ENCODE measurements at regions not wholly inside any gene's neighbourhood (a gene's known extent, or its start where the extent isn't known, plus 50 kb on each side); places are given as distances from the start of the nearest gene placed in this dataset.

DNA sequence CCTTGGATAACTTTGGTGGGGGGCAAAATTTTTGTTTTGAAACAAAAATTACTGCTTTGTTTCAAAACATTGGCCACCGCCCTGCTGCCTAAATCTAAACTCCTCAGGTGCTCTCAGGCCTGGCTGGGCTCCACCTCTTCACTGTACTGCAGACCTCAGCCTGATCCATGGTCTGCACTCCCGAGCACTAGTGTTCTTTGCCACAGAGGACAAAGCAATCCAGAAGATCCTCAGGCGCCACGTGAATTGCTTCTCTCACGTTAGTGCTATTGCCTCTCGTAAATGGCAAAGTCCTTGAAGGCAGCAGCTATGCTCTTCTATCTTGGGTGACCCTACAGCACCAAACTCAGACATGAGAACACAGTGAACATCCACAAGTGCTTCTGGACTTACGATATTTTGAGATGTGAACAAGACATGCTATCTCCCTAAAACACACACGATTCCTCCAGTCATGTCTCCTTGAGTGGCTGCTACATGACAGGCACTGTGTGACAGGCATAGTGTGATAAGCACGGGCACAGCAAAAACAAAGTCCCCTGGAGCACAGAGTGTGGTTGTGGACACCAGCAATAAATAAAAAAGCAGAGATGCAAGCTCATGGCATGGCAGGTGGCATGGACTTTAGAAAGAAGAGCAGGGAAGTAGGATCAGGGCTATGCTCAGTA is 582.1 kb upstream of the DPP6 start:
- TF ChIP-seq RARB (CRISPR knock-in tag; IDR thresholded peaks at IDR 0.05): no peak
- no peak for TF ChIP-seq ZNF8 (CRISPR knock-in tag; IDR thresholded peaks at IDR 0.05)
- TF ChIP-seq ZFP30 (CRISPR knock-in tag; IDR thresholded peaks at IDR 0.05): no peak
- no peak for TF ChIP-seq ISL1 (CRISPR knock-in tag; IDR thresholded peaks at IDR 0.05)
- TF ChIP-seq, protein P1, sequence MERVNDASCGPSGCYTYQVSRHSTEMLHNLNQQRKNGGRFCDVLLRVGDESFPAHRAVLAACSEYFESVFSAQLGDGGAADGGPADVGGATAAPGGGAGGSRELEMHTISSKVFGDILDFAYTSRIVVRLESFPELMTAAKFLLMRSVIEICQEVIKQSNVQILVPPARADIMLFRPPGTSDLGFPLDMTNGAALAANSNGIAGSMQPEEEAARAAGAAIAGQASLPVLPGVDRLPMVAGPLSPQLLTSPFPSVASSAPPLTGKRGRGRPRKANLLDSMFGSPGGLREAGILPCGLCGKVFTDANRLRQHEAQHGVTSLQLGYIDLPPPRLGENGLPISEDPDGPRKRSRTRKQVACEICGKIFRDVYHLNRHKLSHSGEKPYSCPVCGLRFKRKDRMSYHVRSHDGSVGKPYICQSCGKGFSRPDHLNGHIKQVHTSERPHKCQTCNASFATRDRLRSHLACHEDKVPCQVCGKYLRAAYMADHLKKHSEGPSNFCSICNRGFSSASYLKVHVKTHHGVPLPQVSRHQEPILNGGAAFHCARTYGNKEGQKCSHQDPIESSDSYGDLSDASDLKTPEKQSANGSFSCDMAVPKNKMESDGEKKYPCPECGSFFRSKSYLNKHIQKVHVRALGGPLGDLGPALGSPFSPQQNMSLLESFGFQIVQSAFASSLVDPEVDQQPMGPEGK (CRISPR knock-in tag; IDR thresholded peaks at IDR 0.05; ENCODE audit: borderline replicate concordance): no peak
- TF ChIP-seq, protein P2, sequence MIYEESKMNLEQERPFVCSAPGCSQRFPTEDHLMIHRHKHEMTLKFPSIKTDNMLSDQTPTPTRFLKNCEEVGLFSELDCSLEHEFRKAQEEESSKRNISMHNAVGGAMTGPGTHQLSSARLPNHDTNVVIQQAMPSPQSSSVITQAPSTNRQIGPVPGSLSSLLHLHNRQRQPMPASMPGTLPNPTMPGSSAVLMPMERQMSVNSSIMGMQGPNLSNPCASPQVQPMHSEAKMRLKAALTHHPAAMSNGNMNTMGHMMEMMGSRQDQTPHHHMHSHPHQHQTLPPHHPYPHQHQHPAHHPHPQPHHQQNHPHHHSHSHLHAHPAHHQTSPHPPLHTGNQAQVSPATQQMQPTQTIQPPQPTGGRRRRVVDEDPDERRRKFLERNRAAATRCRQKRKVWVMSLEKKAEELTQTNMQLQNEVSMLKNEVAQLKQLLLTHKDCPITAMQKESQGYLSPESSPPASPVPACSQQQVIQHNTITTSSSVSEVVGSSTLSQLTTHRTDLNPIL (CRISPR knock-in tag; IDR thresholded peaks at IDR 0.05; ENCODE audit: low read depth): no peak
- no peak for TF ChIP-seq TCF4 (CRISPR knock-in tag; IDR thresholded peaks at IDR 0.05; ENCODE audit: borderline replicate concordance)
- TF ChIP-seq ZFP3 (CRISPR knock-in tag; IDR thresholded peaks at IDR 0.05): no peak
- no peak for TF ChIP-seq SNAI2 (CRISPR knock-in tag; IDR thresholded peaks at IDR 0.05)
- TF ChIP-seq BACH2 (CRISPR knock-in tag; IDR thresholded peaks at IDR 0.05; ENCODE audit: borderline replicate concordance): no peak
- TF ChIP-seq, protein P3, sequence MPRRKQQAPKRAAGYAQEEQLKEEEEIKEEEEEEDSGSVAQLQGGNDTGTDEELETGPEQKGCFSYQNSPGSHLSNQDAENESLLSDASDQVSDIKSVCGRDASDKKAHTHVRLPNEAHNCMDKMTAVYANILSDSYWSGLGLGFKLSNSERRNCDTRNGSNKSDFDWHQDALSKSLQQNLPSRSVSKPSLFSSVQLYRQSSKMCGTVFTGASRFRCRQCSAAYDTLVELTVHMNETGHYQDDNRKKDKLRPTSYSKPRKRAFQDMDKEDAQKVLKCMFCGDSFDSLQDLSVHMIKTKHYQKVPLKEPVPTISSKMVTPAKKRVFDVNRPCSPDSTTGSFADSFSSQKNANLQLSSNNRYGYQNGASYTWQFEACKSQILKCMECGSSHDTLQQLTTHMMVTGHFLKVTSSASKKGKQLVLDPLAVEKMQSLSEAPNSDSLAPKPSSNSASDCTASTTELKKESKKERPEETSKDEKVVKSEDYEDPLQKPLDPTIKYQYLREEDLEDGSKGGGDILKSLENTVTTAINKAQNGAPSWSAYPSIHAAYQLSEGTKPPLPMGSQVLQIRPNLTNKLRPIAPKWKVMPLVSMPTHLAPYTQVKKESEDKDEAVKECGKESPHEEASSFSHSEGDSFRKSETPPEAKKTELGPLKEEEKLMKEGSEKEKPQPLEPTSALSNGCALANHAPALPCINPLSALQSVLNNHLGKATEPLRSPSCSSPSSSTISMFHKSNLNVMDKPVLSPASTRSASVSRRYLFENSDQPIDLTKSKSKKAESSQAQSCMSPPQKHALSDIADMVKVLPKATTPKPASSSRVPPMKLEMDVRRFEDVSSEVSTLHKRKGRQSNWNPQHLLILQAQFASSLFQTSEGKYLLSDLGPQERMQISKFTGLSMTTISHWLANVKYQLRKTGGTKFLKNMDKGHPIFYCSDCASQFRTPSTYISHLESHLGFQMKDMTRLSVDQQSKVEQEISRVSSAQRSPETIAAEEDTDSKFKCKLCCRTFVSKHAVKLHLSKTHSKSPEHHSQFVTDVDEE (CRISPR knock-in tag; IDR thresholded peaks at IDR 0.05): no peak
- no peak for TF ChIP-seq ARNTL (CRISPR knock-in tag; IDR thresholded peaks at IDR 0.05; ENCODE audit: borderline replicate concordance, low read depth)
- no peak for TF ChIP-seq ESRRG (CRISPR knock-in tag; IDR thresholded peaks at IDR 0.05)
- no peak for TF ChIP-seq GLIS3 (CRISPR knock-in tag; IDR thresholded peaks at IDR 0.05)

Measured in SK-N-SH treated with all-trans-retinoic acid at 6 μM for 48 hours (cell line).